ENCODE measurements at regions not wholly inside any gene's neighbourhood (a gene's known extent, or its start where the extent isn't known, plus 50 kb on each side); places are given as distances from the start of the nearest gene placed in this dataset.

GRCh38 chr3:193114431-193115340 is 126.3 kb upstream of the PLAAT1 start:
- no peak for TF ChIP-seq CTCF (IDR thresholded peaks at IDR 0.05; ENCODE audit: low read depth, low read length)
- TF ChIP-seq POLR2A (IDR thresholded peaks at IDR 0.05; ENCODE audit: extremely low read depth, insufficient read length), result no peak
- TF ChIP-seq MAX (IDR thresholded peaks at IDR 0.05; ENCODE audit: low read depth, low read length), result no peak
- no peak for TF ChIP-seq MYC (IDR thresholded peaks at IDR 0.05; ENCODE audit: low read depth, low read length)
